Coronary artery (tissue), 2 donors: ENCODE measurements at regions not wholly inside any gene's neighbourhood (a gene's known extent, or its start where the extent isn't known, plus 50 kb on each side); places are given as distances from the start of the nearest gene placed in this dataset.

Experiments used
- DNase-seq: peaks from one replicate; pipeline ENCODE4 v3.0.0-alpha.2; 2017; ENCODE audit warnings: low spot score
- H3K27ac ChIP-seq, 2 donors: fragments of 200-600 bp; sonication (generic); one replicate each; pipeline ENCODE4 v1.5.1; 2016 to 2019
- H3K4me3 ChIP-seq: fragments of 200-600 bp; sonication (generic); 2 replicates; pipeline ENCODE4 v1.5.1; 2016; ENCODE audit warnings: mild to moderate bottlenecking, moderate library complexity
- TF ChIP-seq, protein P1 (sequence below): fragments of 200-600 bp; sonication (generic); IDR thresholded peaks from one replicate; pipeline ENCODE4 v1.5.1; 2019; ENCODE audit warnings: antibody characterized with exemption

DNA sequence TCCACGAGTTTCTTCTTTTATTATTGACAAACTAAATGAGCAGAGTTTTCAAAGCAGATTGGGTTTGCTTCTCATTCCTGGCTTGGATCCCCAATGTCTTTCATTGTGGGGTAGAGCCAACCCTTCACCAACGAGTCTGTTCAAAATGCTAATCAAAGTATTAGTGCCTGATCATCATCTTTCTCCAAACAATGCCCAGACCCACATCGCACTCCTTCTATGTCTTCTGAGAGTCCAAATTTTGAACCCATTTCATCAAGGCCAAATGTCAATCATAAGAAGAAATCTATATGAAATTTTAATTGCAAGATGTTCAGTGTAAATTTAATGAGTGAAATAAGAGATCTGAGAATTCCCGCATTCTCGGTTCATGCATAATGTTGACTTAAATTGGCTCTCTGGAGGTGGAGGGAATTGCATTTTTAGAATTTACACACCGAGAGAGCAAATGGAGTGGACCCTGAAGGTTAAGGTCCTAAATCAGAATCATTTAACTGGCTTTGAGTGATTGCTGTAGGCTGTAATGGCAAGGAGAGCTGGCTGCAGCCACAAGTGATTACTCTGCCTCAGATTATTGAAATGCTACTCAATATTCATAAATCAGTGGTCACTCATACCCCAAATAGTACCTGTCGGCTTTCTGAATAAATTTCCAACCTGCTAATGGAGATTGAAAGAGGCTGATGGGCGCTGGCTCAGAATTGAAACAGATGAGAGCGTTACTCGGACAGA is 602.9 kb downstream of the TYW1 start:
- TF ChIP-seq, protein P1, sequence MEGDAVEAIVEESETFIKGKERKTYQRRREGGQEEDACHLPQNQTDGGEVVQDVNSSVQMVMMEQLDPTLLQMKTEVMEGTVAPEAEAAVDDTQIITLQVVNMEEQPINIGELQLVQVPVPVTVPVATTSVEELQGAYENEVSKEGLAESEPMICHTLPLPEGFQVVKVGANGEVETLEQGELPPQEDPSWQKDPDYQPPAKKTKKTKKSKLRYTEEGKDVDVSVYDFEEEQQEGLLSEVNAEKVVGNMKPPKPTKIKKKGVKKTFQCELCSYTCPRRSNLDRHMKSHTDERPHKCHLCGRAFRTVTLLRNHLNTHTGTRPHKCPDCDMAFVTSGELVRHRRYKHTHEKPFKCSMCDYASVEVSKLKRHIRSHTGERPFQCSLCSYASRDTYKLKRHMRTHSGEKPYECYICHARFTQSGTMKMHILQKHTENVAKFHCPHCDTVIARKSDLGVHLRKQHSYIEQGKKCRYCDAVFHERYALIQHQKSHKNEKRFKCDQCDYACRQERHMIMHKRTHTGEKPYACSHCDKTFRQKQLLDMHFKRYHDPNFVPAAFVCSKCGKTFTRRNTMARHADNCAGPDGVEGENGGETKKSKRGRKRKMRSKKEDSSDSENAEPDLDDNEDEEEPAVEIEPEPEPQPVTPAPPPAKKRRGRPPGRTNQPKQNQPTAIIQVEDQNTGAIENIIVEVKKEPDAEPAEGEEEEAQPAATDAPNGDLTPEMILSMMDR = no peak
- no peak overlapping the region for H3K4me3 ChIP-seq
- DNase-seq = no peak
- no peak overlapping the region for H3K27ac ChIP-seq

DNA sequence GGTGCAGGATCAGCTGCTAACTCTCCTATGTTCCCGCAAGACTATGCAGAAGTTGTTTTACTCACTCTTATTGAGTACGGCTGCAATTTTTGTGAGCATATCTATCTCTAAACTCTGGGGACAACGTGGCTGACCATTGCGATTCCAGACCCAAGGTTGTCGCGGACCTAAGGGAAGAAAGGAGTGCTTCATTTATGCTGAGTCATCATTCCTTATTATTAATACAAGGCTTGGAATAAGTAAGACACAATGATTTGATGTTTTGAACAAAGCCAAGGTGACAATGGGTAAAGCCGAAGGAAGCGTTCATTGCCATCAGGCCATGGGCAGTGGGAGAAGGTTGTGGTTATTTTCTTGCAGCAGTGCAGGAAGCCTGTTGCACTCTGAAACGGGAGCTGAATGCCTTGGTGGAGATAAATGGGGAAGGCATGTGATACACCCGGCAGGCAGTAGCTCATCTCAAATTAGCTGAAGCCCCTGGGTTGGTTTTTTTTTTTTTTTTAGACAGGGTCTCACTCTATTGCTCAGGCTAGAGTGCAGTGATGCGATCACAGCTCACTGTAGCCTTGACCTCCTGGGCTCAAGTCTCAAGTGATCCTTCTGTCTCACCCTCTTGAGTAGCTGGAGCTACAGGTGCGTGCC is 605.7 kb downstream of the TYW1 start:
- TF ChIP-seq, protein P1 = no peak
- Histone ChIP-seq H3K4me3 (no peak overlapping the region), H3K27ac (no peak overlapping the region)
- DNase-seq = no peak

GRCh38 chr7:67604461-67605386 is 608.1 kb downstream of the TYW1 start:
- TF ChIP-seq, protein P1 = no peak
- H3K27ac ChIP-seq = no peak overlapping the region
- no peak for DNase-seq
- no peak overlapping the region for H3K4me3 ChIP-seq

DNA sequence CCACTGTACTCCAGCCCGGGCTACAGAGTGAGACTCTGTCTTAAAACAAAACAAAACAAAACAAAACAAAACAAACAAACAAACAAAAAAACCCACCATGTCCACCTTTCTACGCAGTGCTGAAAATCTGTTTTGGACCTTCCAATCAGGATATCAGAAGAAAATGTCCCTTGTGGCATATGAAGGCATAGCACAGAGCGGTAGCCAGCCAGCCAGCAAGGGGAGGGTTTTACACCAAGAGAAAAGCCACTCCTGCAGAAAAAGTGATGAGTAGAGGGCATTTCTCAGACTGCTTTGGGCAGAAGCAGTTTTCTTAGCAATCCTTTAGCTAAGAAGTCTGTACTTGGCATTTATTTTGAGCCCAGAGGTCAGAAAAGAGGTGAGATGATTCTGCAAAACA is 612.2 kb downstream of the TYW1 start:
- Histone ChIP-seq H3K27ac (no peak overlapping the region), H3K4me3 (no peak overlapping the region)
- DNase-seq = no peak
- TF ChIP-seq, protein P1 = no peak

DNA sequence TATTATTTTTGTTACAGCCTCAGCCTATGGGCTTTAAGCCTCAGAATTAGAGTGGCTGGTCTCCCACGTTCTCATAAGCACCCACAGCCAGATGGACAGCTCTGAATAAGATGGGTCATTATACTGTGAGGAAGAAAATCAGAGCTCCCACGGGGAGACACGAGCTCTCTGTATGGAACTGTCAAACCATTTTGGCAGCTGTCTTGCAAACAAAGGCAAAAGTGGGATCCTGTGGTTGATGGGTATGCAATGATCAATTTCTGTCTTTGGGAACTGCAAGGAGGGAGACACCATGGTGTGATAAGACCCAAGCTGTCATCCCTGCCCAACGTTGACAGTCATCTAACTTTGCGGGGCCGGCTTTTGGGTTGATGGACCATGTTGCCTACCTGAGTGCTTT is 614.3 kb downstream of the TYW1 start:
- Histone ChIP-seq H3K27ac (no peak overlapping the region), H3K4me3 (no peak overlapping the region)
- TF ChIP-seq, protein P1 = no peak
- no peak for DNase-seq

- no peak overlapping the region for H3K4me3 ChIP-seq
- no peak overlapping the region for H3K27ac ChIP-seq
- no peak for DNase-seq
- TF ChIP-seq, protein P1 = no peak
These were observed 618.2 kb downstream of the TYW1 start for GRCh38 chr7:67614843-67615242.
